Right atrium auricular region (tissue), 2 donors: ENCODE measurements at regions not wholly inside any gene's neighbourhood (a gene's known extent, or its start where the extent isn't known, plus 50 kb on each side); places are given as distances from the start of the nearest gene placed in this dataset.

ENCODE experiments used
- DNase-seq: peaks from one replicate; pipeline ENCODE4 v3.0.0-alpha.2; 2019; ENCODE audit warnings: low spot score
- H3K27ac ChIP-seq, 2 donors: fragments of 200-600 bp; sonication (generic); 1 replicate in 1 of 2; 2 replicates in 1 of 2; pipeline ENCODE4 v1.5.1; 2016 to 2019
- H3K27me3 ChIP-seq, 2 donors: fragments of 200-600 bp; sonication (generic); one replicate each; pipeline versions ENCODE4 v1.5.1 to v1.6.0; 2017 to 2019
- H3K36me3 ChIP-seq: fragments of 200-600 bp; sonication (generic); one replicate; pipeline ENCODE4 v1.5.1; 2016
- H3K4me1 ChIP-seq, 2 donors: fragments of 200-600 bp; sonication (generic); one replicate each; pipeline versions ENCODE4 v1.5.1 to v1.6.0; 2017 to 2019
- H3K4me3 ChIP-seq, 2 donors: fragments of 200-600 bp; sonication (generic); 1 replicate in 1 of 2; 2 replicates in 1 of 2; pipeline ENCODE4 v1.5.1; 2017 to 2019; ENCODE audit warnings: mild to moderate bottlenecking in 1 of 2, moderate library complexity in 1 of 2
- H3K9me3 ChIP-seq, 2 donors: fragments of 200-600 bp; sonication (generic); one replicate each; pipeline ENCODE4 v1.5.1; 2019
- TF ChIP-seq, protein P1 (sequence below), 2 donors: fragments of 200-600 bp; sonication (generic); IDR thresholded peaks; one replicate each; pipeline ENCODE4 v1.5.1; 2019; ENCODE audit warnings: antibody characterized with exemption in 2 of 2

DNA sequence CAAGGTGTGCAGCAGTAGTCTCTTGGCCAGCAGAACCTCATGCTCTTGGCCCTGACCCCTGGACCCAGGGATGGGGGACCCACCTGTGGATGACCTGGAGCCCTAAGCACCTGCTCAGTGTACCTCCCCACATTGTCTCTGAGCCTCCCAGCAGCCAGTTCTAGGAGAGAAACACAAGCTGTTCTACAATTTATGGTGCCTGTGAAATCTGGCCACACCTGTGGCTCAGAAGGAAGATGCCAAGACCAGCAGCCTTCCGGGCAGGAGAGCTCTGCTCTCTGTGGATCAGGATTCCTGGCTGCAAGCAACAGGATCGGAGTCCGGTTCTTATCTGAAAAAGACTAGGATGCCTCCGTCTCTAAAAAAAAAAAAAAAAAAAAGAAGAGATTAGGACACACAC, 103.6 kb upstream of the ANO1 start:
- H3K36me3 ChIP-seq = no peaks in the 10 kb centered on the region
- no peak for DNase-seq
- H3K9me3 ChIP-seq = no peaks in the 10 kb centered on the region
- TF ChIP-seq, protein P1, sequence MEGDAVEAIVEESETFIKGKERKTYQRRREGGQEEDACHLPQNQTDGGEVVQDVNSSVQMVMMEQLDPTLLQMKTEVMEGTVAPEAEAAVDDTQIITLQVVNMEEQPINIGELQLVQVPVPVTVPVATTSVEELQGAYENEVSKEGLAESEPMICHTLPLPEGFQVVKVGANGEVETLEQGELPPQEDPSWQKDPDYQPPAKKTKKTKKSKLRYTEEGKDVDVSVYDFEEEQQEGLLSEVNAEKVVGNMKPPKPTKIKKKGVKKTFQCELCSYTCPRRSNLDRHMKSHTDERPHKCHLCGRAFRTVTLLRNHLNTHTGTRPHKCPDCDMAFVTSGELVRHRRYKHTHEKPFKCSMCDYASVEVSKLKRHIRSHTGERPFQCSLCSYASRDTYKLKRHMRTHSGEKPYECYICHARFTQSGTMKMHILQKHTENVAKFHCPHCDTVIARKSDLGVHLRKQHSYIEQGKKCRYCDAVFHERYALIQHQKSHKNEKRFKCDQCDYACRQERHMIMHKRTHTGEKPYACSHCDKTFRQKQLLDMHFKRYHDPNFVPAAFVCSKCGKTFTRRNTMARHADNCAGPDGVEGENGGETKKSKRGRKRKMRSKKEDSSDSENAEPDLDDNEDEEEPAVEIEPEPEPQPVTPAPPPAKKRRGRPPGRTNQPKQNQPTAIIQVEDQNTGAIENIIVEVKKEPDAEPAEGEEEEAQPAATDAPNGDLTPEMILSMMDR (IDR thresholded peaks at IDR 0.05) = no peak
- H3K27me3 ChIP-seq = no peaks in the 10 kb centered on the region
- no peak overlapping the region for H3K27ac ChIP-seq
- H3K4me3 ChIP-seq = no peak overlapping the region
- H3K4me1 ChIP-seq = no peaks in the 10 kb centered on the region

DNA sequence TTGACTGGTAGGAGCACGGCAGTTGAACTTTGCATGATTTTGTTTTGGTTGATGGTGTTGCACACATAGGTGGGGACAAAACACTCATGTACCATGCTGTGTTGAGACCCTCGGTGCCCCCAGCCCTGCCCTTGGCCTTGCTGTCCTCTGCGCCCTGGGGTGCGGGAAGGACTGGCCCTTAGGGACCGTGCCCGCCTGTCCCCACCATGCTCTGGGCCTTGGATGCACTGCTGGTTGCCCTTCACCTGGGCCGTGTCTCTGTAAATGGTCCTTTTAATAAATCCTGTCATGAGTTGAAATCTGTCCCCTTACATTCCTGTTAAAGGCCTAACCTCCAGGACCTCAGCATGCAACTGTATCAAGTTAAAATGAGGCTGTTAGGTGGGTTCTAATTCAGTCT, 102.3 kb upstream of the ANO1 start:
- Histone ChIP-seq H3K4me3 (no peak overlapping the region), H3K36me3 (no peaks in the 10 kb centered on the region), H3K9me3 (no peaks in the 10 kb centered on the region), H3K4me1 (no peaks in the 10 kb centered on the region), H3K27me3 (no peaks in the 10 kb centered on the region), H3K27ac (no peak overlapping the region)
- TF ChIP-seq, protein P1 (IDR thresholded peaks at IDR 0.05) = no peak
- no peak for DNase-seq

DNA sequence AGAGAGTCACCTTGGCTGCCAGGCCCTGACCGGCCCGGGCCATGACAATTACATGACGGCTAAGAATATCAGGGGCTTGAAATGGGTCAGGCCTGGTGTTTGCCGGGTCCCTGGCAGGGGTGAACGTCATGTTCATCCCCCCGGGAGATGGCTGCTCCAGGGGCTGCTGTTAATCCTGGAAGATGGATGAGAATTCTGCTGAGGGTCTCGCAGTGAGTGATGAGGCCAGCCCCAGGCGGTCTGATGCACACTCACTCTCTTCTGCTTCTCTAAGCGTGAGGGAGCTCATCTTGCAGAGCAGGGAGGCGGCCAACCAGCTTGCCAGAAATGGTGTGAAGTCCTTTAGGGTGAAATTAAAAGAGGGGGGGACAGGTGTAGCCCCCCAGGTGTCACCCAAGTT, 101.3 kb upstream of the ANO1 start:
- no peak for DNase-seq
- Histone ChIP-seq H3K27me3 (no peaks in the 10 kb centered on the region), H3K36me3 (no peaks in the 10 kb centered on the region), H3K4me1 (no peaks in the 10 kb centered on the region), H3K4me3 (no peak overlapping the region), H3K9me3 (no peaks in the 10 kb centered on the region), H3K27ac (no peak overlapping the region)
- TF ChIP-seq, protein P1 (IDR thresholded peaks at IDR 0.05) = no peak

DNA sequence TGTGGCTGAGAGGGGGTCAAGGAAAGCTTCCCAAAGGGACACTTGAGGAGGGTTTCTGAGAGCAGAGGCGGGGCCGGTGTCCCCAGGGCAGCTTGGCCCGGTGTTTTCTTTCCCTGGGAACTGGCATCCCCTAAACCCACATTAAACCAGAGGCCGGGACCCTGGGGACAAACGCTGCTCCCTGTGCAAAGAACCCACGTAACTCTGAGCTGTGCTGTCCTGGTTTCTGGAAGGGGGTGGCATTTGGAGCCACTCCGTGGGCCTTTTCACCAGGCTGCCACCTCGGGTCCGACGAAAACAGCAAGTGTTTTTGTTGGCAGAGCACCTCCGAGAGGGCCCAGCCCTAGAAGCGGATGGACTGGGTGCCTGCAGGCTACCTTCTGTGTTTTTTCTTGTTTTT, 100.2 kb upstream of the ANO1 start:
- H3K27ac ChIP-seq = no peak overlapping the region
- no peaks in the 10 kb centered on the region for H3K36me3 ChIP-seq
- TF ChIP-seq, protein P1 (IDR thresholded peaks at IDR 0.05) = no peak
- H3K4me1 ChIP-seq = no peaks in the 10 kb centered on the region
- no peaks in the 10 kb centered on the region for H3K27me3 ChIP-seq
- DNase-seq = no peak
- no peaks in the 10 kb centered on the region for H3K9me3 ChIP-seq
- H3K4me3 ChIP-seq = no peak overlapping the region

DNA sequence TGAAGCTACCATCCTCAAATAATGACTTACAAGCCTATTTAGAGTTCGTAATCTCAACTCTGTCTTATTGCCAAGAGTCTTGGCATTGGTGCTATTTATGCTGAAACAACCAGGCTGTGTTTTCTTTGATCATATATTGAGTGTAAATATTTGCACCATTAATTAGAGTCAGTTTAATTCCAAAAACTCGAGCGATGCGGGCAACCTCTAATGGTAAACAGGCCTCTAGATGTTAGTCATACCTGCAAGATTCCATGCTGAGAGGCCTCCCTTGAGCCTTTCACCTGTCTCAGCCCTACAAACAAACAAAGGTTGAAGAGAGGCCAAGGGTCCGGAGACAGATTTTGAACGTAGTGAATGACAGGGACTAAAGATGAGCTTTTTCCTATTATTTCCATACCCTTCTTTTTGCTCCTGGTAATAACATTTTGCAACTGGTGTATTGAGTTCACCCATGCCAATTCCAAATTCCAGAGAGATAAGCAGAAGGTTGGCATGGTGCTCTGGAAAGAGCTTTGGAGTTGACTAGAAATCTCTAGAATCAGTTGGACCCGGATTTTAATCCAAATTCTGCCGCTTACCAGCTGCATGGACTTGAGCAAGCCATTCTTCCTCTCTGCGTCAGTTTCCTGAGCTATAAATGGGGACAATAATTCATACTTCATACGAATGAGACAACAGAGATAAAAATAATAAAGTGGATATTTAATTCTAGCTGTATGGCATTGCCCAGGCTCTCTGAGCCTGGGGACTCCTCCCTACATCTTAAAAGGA, 99.1 kb upstream of the ANO1 start:
- no peaks in the 10 kb centered on the region for H3K4me1 ChIP-seq
- H3K27ac ChIP-seq = no peak overlapping the region
- no peak overlapping the region for H3K4me3 ChIP-seq
- H3K36me3 ChIP-seq = no peaks in the 10 kb centered on the region
- no peaks in the 10 kb centered on the region for H3K27me3 ChIP-seq
- TF ChIP-seq, protein P1 (IDR thresholded peaks at IDR 0.05) = no peak
- DNase-seq = no peak
- H3K9me3 ChIP-seq = no peaks in the 10 kb centered on the region

DNA sequence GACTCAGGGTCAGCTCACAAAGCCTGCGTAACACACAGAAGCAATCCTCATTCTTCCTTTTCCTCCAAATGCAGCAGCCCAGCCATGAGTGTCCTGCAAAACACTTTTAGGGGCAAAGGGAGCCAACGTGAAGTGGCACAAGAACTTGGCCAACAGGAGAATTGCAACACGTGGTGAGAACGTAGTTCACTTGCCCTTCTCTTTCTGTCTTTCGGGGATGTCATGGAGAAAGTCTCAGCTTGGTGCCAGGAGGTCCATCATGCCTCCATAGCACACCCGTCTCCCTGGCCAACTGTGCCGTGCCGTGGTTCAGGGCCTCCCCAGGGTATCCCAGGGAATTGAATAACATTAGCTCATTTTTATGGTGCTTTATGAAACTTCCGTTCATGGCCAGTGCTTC, 98.5 kb upstream of the ANO1 start:
- Histone ChIP-seq H3K27ac (no peak overlapping the region), H3K36me3 (no peaks in the 10 kb centered on the region), H3K9me3 (no peaks in the 10 kb centered on the region), H3K4me3 (no peak overlapping the region), H3K4me1 (no peaks in the 10 kb centered on the region), H3K27me3 (no peaks in the 10 kb centered on the region)
- TF ChIP-seq, protein P1 (IDR thresholded peaks at IDR 0.05) = no peak
- DNase-seq = no peak
